ENCODE measurements at regions not wholly inside any gene's neighbourhood (a gene's known extent, or its start where the extent isn't known, plus 50 kb on each side); places are given as distances from the start of the nearest gene placed in this dataset.

DNA sequence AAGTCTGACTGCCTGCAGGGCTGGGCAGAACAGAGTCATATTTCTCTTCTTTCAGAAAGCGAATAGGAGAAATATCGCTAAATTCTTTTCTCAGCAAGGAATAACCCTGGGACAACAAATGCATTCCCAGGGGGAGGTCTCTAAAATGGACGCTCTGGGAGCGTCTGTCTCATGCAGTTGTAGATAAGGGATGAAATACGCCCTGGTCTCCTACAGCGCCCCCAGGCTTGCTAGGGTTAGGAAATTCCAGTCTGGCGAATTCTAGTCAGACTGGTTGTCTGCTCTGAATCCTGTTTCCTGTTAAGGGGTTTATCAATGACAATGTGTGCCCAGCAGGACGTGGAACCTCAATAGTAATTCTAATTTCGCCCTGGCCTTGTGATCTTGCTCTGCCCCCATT is 1214.1 kb downstream of the DIAPH3 start:
- Histone ChIP-seq H3K36me3 (ENCODE audit: control insufficient read depth in 4 of 4, insufficient read depth in 3 of 4, low read depth in 1 of 4, low read length in 3 of 4) (no peaks in the 10 kb centered on the region), H3K9ac (ENCODE audit: low read depth in 1 of 2, low read length in 2 of 2) (no peak overlapping the region), H3K4me1 (ENCODE audit: control insufficient read depth in 4 of 4, insufficient read depth in 4 of 4, low read length in 3 of 4) (no peaks in the 10 kb centered on the region), H3K9me3 (ENCODE audit: control insufficient read depth in 4 of 4, low read length in 3 of 4) (peaks cover 0 to 4% (median 2%) of the 10 kb centered on the region in 4 donors), H3K4me3 (ENCODE audit: low read depth in 1 of 3, low read length in 3 of 3) (no peak overlapping the region), H3K27me3 (ENCODE audit: control insufficient read depth in 4 of 4, insufficient read depth in 4 of 4, low read length in 3 of 4) (no peaks in the 10 kb centered on the region), H3K27ac (ENCODE audit: low read depth in 1 of 2, low read length in 2 of 2) (no peak overlapping the region)
- DNase-seq (ENCODE audit: low spot score) = no peak
- TF ChIP-seq HNF4A (conservative IDR thresholded peaks at IDR 0.05) = no peak
- 85% methylated on average over 9 of the region's 9 CpGs for WGBS

DNA sequence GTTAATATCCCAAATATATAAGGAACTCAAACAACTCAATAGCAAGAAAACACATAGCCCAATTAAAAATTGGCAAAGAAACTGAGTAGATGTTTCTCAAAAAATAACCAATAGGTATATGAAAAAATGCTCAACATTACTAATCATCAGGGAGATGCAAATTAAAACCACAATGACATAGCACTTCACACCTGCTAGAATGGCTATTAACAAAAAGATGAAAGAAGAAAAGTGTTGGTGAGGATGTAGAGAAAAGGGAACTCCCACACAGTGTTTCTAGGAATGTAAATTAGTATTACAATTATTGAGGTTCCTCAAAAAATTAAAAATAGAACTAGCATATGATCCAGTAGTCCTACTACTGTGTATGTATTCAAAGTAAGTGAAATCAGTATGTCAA is 1212.8 kb downstream of the DIAPH3 start:
- Histone ChIP-seq H3K9ac (ENCODE audit: low read depth in 1 of 2, low read length in 2 of 2) (no peak overlapping the region), H3K4me3 (ENCODE audit: low read depth in 1 of 3, low read length in 3 of 3) (no peak overlapping the region), H3K4me1 (ENCODE audit: control insufficient read depth in 4 of 4, insufficient read depth in 4 of 4, low read length in 3 of 4) (no peaks in the 10 kb centered on the region), H3K9me3 (ENCODE audit: control insufficient read depth in 4 of 4, low read length in 3 of 4) (peaks cover 0 to 4% (median 2%) of the 10 kb centered on the region in 4 donors), H3K27me3 (ENCODE audit: control insufficient read depth in 4 of 4, insufficient read depth in 4 of 4, low read length in 3 of 4) (no peaks in the 10 kb centered on the region), H3K36me3 (ENCODE audit: control insufficient read depth in 4 of 4, insufficient read depth in 3 of 4, low read depth in 1 of 4, low read length in 3 of 4) (no peaks in the 10 kb centered on the region), H3K27ac (ENCODE audit: low read depth in 1 of 2, low read length in 2 of 2) (no peak overlapping the region)
- DNase-seq (ENCODE audit: low spot score) = no peak
- TF ChIP-seq, protein P1, sequence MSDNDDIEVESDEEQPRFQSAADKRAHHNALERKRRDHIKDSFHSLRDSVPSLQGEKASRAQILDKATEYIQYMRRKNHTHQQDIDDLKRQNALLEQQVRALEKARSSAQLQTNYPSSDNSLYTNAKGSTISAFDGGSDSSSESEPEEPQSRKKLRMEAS (IDR thresholded peaks at IDR 0.05) = no peak
- no peak for TF ChIP-seq YY1 (IDR thresholded peaks at IDR 0.05)
- TF ChIP-seq FOXA2 (IDR thresholded peaks at IDR 0.05) = no peak
- TF ChIP-seq HNF4A (conservative IDR thresholded peaks at IDR 0.05) = no peak
- no peak for TF ChIP-seq RXRA (IDR thresholded peaks at IDR 0.05)
- TF ChIP-seq, protein P2, sequence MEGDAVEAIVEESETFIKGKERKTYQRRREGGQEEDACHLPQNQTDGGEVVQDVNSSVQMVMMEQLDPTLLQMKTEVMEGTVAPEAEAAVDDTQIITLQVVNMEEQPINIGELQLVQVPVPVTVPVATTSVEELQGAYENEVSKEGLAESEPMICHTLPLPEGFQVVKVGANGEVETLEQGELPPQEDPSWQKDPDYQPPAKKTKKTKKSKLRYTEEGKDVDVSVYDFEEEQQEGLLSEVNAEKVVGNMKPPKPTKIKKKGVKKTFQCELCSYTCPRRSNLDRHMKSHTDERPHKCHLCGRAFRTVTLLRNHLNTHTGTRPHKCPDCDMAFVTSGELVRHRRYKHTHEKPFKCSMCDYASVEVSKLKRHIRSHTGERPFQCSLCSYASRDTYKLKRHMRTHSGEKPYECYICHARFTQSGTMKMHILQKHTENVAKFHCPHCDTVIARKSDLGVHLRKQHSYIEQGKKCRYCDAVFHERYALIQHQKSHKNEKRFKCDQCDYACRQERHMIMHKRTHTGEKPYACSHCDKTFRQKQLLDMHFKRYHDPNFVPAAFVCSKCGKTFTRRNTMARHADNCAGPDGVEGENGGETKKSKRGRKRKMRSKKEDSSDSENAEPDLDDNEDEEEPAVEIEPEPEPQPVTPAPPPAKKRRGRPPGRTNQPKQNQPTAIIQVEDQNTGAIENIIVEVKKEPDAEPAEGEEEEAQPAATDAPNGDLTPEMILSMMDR (IDR thresholded peaks at IDR 0.05; ENCODE audit: low read depth, low read length, missing input control) = no peak
- no peak for TF ChIP-seq TAF1 (conservative IDR thresholded peaks at IDR 0.05)
- no peak for TF ChIP-seq SP1 (IDR thresholded peaks at IDR 0.05)
- no peak for TF ChIP-seq GABPA (IDR thresholded peaks at IDR 0.05 in 1 of 2, conservative IDR thresholded peaks at IDR 0.05 in 1 of 2)
- TF ChIP-seq, protein P3, sequence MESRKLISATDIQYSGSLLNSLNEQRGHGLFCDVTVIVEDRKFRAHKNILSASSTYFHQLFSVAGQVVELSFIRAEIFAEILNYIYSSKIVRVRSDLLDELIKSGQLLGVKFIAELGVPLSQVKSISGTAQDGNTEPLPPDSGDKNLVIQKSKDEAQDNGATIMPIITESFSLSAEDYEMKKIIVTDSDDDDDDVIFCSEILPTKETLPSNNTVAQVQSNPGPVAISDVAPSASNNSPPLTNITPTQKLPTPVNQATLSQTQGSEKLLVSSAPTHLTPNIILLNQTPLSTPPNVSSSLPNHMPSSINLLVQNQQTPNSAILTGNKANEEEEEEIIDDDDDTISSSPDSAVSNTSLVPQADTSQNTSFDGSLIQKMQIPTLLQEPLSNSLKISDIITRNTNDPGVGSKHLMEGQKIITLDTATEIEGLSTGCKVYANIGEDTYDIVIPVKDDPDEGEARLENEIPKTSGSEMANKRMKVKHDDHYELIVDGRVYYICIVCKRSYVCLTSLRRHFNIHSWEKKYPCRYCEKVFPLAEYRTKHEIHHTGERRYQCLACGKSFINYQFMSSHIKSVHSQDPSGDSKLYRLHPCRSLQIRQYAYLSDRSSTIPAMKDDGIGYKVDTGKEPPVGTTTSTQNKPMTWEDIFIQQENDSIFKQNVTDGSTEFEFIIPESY (IDR thresholded peaks at IDR 0.05) = no peak
- TF ChIP-seq FOXA1 (IDR thresholded peaks at IDR 0.05) = no peak
- no peak for TF ChIP-seq EGR1 (IDR thresholded peaks at IDR 0.05; ENCODE audit: low read depth in 2 of 2)
- TF ChIP-seq, protein P4, sequence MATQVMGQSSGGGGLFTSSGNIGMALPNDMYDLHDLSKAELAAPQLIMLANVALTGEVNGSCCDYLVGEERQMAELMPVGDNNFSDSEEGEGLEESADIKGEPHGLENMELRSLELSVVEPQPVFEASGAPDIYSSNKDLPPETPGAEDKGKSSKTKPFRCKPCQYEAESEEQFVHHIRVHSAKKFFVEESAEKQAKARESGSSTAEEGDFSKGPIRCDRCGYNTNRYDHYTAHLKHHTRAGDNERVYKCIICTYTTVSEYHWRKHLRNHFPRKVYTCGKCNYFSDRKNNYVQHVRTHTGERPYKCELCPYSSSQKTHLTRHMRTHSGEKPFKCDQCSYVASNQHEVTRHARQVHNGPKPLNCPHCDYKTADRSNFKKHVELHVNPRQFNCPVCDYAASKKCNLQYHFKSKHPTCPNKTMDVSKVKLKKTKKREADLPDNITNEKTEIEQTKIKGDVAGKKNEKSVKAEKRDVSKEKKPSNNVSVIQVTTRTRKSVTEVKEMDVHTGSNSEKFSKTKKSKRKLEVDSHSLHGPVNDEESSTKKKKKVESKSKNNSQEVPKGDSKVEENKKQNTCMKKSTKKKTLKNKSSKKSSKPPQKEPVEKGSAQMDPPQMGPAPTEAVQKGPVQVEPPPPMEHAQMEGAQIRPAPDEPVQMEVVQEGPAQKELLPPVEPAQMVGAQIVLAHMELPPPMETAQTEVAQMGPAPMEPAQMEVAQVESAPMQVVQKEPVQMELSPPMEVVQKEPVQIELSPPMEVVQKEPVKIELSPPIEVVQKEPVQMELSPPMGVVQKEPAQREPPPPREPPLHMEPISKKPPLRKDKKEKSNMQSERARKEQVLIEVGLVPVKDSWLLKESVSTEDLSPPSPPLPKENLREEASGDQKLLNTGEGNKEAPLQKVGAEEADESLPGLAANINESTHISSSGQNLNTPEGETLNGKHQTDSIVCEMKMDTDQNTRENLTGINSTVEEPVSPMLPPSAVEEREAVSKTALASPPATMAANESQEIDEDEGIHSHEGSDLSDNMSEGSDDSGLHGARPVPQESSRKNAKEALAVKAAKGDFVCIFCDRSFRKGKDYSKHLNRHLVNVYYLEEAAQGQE (IDR thresholded peaks at IDR 0.05) = no peak
- TF ChIP-seq JUND (IDR thresholded peaks at IDR 0.05) = no peak
